ENCODE measurements at regions not wholly inside any gene's neighbourhood (a gene's known extent, or its start where the extent isn't known, plus 50 kb on each side); places are given as distances from the start of the nearest gene placed in this dataset.

GRCh38 chr11:127624306-127624856 is 623.8 kb upstream of the KIRREL3 start:
- Mint-ChIP-seq H3K27me3 (ENCODE audit: insufficient read depth) (no peaks in the 10 kb centered on the region; the same call in none of the 2 replicates), H3K36me3 (ENCODE audit: low read depth) (no peaks in the 10 kb centered on the region), H3K4me3 (no peak overlapping the region), H3K9me3 (no peaks in the 10 kb centered on the region), H3K27ac (no peak overlapping the region), H3K4me1 (ENCODE audit: low read depth) (peaks cover 7% of the 10 kb centered on the region; the same call in 1 of the 2 replicates)
- no peak for TF ChIP-seq CTCF (IDR thresholded peaks at IDR 0.05)
- DNase-seq: no peak

- Mint-ChIP-seq H3K36me3 (ENCODE audit: low read depth) (no peaks in the 10 kb centered on the region), H3K27me3 (ENCODE audit: insufficient read depth) (no peaks in the 10 kb centered on the region; the same call in none of the 2 replicates), H3K4me3 (no peak overlapping the region), H3K9me3 (no peaks in the 10 kb centered on the region; the same call in 1 of the 2 replicates), H3K27ac (no peak overlapping the region), H3K4me1 (ENCODE audit: low read depth) (peaks cover 7% of the 10 kb centered on the region; the same call in 1 of the 2 replicates)
- no peak for DNase-seq
- TF ChIP-seq CTCF (IDR thresholded peaks at IDR 0.05): no peak
Measured at GRCh38 chr11:127622686-127623085, 622.1 kb upstream of the KIRREL3 start.

- TF ChIP-seq CTCF (IDR thresholded peaks at IDR 0.05): no peak
Measured at GRCh38 chr11:127620671-127621070, 620.1 kb upstream of the KIRREL3 start.

GRCh38 chr11:127619946-127620345 is 619.4 kb upstream of the KIRREL3 start:
- peak overlapping the region; percentile 58; the same call in 1 of the 2 replicates for H3K4me3 Mint-ChIP-seq
- no peak overlapping the region for H3K27ac Mint-ChIP-seq

More at GRCh38 chr11:127620671-127621070, 620.1 kb upstream of the KIRREL3 start:
- peaks cover 7% of the 10 kb centered on the region; the same call in 1 of the 2 replicates for H3K4me1 Mint-ChIP-seq (ENCODE audit: low read depth)
- no peaks in the 10 kb centered on the region for H3K36me3 Mint-ChIP-seq (ENCODE audit: low read depth)
- H3K4me3 Mint-ChIP-seq: peak overlapping the region; percentile 58; the same call in 1 of the 2 replicates
- no peak overlapping the region for H3K27ac Mint-ChIP-seq
- H3K9me3 Mint-ChIP-seq: no peaks in the 10 kb centered on the region; the same call in 1 of the 2 replicates
- H3K27me3 Mint-ChIP-seq (ENCODE audit: insufficient read depth): no peaks in the 10 kb centered on the region; the same call in none of the 2 replicates
- DNase-seq: no peak

GRCh38 chr11:127618721-127619120 is 618.2 kb upstream of the KIRREL3 start:
- no peaks in the 10 kb centered on the region; the same call in 1 of the 2 replicates for H3K9me3 Mint-ChIP-seq
- no peak for TF ChIP-seq CTCF (IDR thresholded peaks at IDR 0.05)
- H3K36me3 Mint-ChIP-seq (ENCODE audit: low read depth): no peaks in the 10 kb centered on the region
- no peak for DNase-seq
- H3K27ac Mint-ChIP-seq: no peak overlapping the region
- H3K27me3 Mint-ChIP-seq (ENCODE audit: insufficient read depth): peaks cover 2% of the 10 kb centered on the region
- H3K4me3 Mint-ChIP-seq: no peak overlapping the region
- peaks cover 7% of the 10 kb centered on the region; the same call in 1 of the 2 replicates for H3K4me1 Mint-ChIP-seq (ENCODE audit: low read depth)

More at GRCh38 chr11:127619946-127620345, 619.4 kb upstream of the KIRREL3 start:
- Mint-ChIP-seq H3K36me3 (ENCODE audit: low read depth) (no peaks in the 10 kb centered on the region), H3K4me1 (ENCODE audit: low read depth) (peaks cover 7% of the 10 kb centered on the region; the same call in 1 of the 2 replicates), H3K27me3 (ENCODE audit: insufficient read depth) (peaks cover 2% of the 10 kb centered on the region), H3K9me3 (no peaks in the 10 kb centered on the region; the same call in 1 of the 2 replicates)
- TF ChIP-seq CTCF (IDR thresholded peaks at IDR 0.05): no peak
- no peak for DNase-seq
